ENCODE measurements at regions not wholly inside any gene's neighbourhood (a gene's known extent, or its start where the extent isn't known, plus 50 kb on each side); places are given as distances from the start of the nearest gene placed in this dataset.

DNA sequence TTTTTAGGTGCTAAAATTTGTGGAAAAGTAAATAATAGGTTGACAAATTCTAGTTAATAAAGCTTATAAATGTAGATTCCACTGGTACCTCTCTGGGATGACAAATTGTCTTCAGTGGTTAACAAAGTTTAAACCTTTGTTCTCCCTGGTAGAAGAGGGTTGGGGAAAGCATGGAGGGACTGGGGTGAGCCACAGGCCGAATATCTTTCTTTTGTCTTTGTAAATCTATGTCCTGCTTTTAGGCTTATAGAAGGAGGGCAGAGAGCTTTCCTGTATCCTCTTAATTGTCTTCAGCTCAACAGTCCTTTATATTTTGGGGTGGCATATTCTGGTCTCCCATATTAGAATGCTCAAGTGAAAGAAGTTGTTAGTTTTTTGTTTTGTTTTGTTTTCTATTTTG is 142.2 kb upstream of the CNOT2 start:
- DNase-seq (no peak), ATAC-seq (no peak)
- 90% methylated on average over 1 of the region's 1 CpG for WGBS
- Histone ChIP-seq H3K27ac (ENCODE audit: low read length) (no peak overlapping the region), H3K27me3 (ENCODE audit: control insufficient read depth, insufficient read depth) (no peaks in the 10 kb centered on the region), H3K4me1 (ENCODE audit: control insufficient read depth, insufficient read depth, low read length) (no peaks in the 10 kb centered on the region), H3K9me3 (ENCODE audit: control insufficient read depth, low read length) (no peaks in the 10 kb centered on the region), H3K4me3 (ENCODE audit: low read length) (no peak overlapping the region)
- intact Hi-C loops (cut with DNase I): no loop called here

DNA sequence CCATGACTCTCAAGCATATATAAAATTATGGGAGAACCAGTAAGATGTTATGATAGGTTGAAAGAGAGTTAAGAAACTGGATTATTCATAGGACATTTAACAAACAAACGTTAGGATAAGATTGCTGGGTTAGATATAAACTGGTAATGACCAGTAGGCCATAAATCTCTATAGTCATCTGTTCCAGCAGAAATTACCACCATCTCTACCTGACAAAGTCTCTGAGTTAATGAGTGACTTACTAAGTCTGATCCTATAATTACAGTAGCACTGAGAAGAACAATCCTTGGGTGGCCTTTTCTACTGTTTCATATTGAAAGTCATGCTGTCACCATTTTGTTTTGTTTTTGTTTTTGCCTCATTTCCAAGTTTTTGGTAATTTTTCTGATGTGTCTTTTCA is 136.9 kb upstream of the CNOT2 start:
- H3K27ac ChIP-seq (ENCODE audit: low read length): no peak overlapping the region
- no peak for ATAC-seq
- no peak overlapping the region for H3K4me3 ChIP-seq (ENCODE audit: low read length)
- no peaks in the 10 kb centered on the region for H3K4me1 ChIP-seq (ENCODE audit: control insufficient read depth, insufficient read depth, low read length)
- DNase-seq: no peak
- 67% methylated on average over 1 of the region's 1 CpG for WGBS
- peaks cover 1% of the 10 kb centered on the region for H3K9me3 ChIP-seq (ENCODE audit: control insufficient read depth, low read length)
- no peaks in the 10 kb centered on the region for H3K27me3 ChIP-seq (ENCODE audit: control insufficient read depth, insufficient read depth)
- intact Hi-C loops (cut with DNase I): no loop called here

DNA sequence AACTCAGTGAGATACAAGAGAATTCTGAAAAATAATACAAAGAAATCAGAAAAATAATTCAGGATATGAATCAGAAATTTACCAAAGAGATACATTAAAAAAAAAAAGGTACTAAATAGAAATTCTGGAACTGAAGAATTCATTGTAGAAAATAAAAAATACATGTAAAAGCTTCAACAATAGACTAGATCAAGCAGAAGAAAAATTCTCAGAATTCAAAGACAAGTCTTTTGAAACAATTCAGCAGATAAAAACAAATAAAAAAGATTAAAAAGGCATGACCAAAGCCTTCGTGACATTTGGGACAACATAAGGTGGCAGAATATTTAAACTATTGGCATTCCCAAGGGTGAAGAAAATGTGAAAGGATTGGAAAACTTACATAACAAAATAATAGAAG is 133.1 kb upstream of the CNOT2 start:
- WGBS: 89% methylated on average over 1 of the region's 1 CpG
- H3K4me3 ChIP-seq (ENCODE audit: low read length): no peak overlapping the region
- H3K4me1 ChIP-seq (ENCODE audit: control insufficient read depth, insufficient read depth, low read length): no peaks in the 10 kb centered on the region
- DNase-seq: no peak
- ATAC-seq: no peak
- no peak overlapping the region for H3K27ac ChIP-seq (ENCODE audit: low read length)
- H3K9me3 ChIP-seq (ENCODE audit: control insufficient read depth, low read length): peaks cover 1% of the 10 kb centered on the region
- intact Hi-C loops (cut with DNase I): no loop called here
- H3K27me3 ChIP-seq (ENCODE audit: control insufficient read depth, insufficient read depth): no peaks in the 10 kb centered on the region

DNA sequence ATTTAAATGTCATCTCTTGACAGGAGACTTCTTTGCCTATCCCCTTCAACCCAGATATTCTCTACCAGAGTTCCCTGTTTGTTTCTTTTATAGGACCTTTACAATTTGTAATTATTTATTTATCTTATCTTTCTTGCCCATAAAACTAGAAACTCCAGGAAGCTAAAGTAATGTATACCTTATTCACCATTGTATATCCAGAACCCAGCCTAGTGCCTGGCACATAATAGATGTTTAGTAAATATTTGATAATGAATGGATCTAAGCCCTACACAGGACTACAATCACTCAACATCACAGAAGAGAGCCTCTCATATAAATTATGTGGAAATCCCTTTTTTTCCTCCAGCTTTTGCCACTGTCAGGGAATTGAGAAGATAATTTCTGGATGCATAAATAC is 125.6 kb upstream of the CNOT2 start:
- no peaks in the 10 kb centered on the region for H3K27me3 ChIP-seq (ENCODE audit: control insufficient read depth, insufficient read depth)
- intact Hi-C loops (cut with DNase I): no loop called here
- no peak overlapping the region for H3K4me3 ChIP-seq (ENCODE audit: low read length)
- no peak for DNase-seq
- no peak for ATAC-seq
- no peak overlapping the region for H3K27ac ChIP-seq (ENCODE audit: low read length)
- H3K4me1 ChIP-seq (ENCODE audit: control insufficient read depth, insufficient read depth, low read length): no peaks in the 10 kb centered on the region
- H3K9me3 ChIP-seq (ENCODE audit: control insufficient read depth, low read length): no peaks in the 10 kb centered on the region

DNA sequence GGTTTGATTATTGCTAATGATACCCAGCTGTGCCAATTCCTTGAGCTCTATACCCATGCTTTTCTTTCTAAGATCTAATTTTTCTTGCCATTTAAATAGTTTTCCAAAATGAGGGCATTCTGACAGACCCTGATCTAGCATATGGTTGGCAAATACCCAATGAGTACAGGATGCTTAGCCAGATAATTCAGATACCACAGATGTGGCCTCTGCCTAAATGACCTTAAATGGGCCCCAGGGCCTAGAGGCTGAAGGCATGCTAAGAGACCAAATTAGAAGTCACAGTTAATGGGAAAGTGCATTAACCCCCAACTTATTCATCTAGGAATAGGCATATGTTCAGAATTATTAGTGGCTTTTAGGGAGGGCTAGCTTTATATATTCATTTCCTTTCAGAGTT is 122.3 kb upstream of the CNOT2 start:
- H3K9me3 ChIP-seq (ENCODE audit: control insufficient read depth, low read length): no peaks in the 10 kb centered on the region
- intact Hi-C loops (cut with DNase I): no loop called here

DNA sequence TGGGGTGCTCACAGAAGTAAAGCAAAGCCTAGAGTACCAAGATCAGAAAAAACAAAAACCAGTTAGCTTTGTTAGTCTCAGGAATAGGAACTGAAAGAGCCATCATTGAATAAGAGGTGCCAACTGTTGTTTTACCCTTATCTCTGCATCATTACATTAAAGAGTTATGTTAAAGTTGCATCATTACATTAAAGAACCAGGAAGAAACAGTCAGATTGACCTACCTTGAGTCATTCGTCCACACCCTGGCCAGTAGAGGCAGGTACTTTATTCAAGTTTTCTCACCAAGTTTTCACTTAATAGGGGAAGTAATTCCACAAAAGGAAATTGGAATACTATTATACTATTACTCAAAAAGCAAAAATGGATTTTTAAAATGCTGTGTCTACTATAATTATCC is 121.7 kb upstream of the CNOT2 start:
- no peaks in the 10 kb centered on the region for H3K4me1 ChIP-seq (ENCODE audit: control insufficient read depth, insufficient read depth, low read length)
- no peak for ATAC-seq
- 90% methylated on average over 1 of the region's 1 CpG for WGBS

More for the DNA sequence above, 122.3 kb upstream of the CNOT2 start:
- H3K27me3 ChIP-seq (ENCODE audit: control insufficient read depth, insufficient read depth): no peaks in the 10 kb centered on the region
- H3K4me1 ChIP-seq (ENCODE audit: control insufficient read depth, insufficient read depth, low read length): no peaks in the 10 kb centered on the region
- DNase-seq: no peak
- ATAC-seq: no peak
- no peak overlapping the region for H3K4me3 ChIP-seq (ENCODE audit: low read length)
- H3K27ac ChIP-seq (ENCODE audit: low read length): no peak overlapping the region

DNA sequence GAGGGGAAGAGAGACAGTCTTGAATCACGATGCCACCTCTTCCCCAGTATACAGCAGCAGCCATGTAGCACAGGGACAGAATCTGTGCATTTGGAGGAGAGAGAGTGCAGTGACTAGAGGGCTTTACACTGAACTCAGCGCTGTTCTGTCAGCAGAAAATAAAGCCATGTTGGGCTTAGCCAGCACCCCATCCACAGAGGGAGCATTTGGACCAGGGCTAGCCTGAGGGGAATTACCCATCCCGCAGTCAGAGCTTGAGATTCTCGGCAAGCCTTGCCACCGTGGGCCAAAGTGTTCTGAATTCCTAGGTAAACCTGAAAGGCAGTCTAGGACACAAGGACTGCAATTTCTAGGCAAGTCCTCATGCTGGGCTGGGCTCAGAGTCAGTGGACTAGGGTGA is 120.4 kb upstream of the CNOT2 start:
- 79% methylated on average over 5 of the region's 5 CpGs for WGBS
- no peak for ATAC-seq
- H3K27me3 ChIP-seq (ENCODE audit: control insufficient read depth, insufficient read depth): no peaks in the 10 kb centered on the region
- no peaks in the 10 kb centered on the region for H3K9me3 ChIP-seq (ENCODE audit: control insufficient read depth, low read length)
- no peak for DNase-seq
- intact Hi-C loops (cut with DNase I): no loop called here
- no peaks in the 10 kb centered on the region for H3K4me1 ChIP-seq (ENCODE audit: control insufficient read depth, insufficient read depth, low read length)
- no peak overlapping the region for H3K4me3 ChIP-seq (ENCODE audit: low read length)
- no peak overlapping the region for H3K27ac ChIP-seq (ENCODE audit: low read length)

More for the DNA sequence above, 121.7 kb upstream of the CNOT2 start:
- Histone ChIP-seq H3K9me3 (ENCODE audit: control insufficient read depth, low read length) (no peaks in the 10 kb centered on the region), H3K4me3 (ENCODE audit: low read length) (no peak overlapping the region), H3K27ac (ENCODE audit: low read length) (no peak overlapping the region), H3K27me3 (ENCODE audit: control insufficient read depth, insufficient read depth) (no peaks in the 10 kb centered on the region)
- intact Hi-C loops (cut with DNase I): no loop called here
- DNase-seq: no peak

DNA sequence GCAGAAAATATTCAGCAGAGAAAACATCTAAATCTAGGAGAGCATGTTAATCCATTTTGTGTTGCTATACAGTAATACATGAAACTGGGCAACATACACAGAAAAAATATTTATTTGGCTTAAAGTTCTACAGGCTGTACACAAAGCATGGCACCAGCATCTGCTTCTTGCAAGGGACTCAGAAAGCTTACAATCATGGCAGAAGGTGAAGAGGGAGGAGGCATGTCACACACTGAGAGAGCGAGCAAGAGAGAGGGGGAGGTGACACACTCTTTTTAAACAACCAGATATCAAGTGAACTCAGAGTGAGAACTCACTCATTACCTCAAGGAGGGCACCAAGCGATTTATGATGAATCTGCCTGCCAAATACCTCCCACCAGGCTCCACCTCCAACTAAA is 94.2 kb upstream of the CNOT2 start:
- intact Hi-C loops (cut with DNase I): no loop called here
- no peaks in the 10 kb centered on the region for H3K4me1 ChIP-seq (ENCODE audit: control insufficient read depth, insufficient read depth, low read length)
- WGBS: 86% methylated on average over 2 of the region's 2 CpGs

DNA sequence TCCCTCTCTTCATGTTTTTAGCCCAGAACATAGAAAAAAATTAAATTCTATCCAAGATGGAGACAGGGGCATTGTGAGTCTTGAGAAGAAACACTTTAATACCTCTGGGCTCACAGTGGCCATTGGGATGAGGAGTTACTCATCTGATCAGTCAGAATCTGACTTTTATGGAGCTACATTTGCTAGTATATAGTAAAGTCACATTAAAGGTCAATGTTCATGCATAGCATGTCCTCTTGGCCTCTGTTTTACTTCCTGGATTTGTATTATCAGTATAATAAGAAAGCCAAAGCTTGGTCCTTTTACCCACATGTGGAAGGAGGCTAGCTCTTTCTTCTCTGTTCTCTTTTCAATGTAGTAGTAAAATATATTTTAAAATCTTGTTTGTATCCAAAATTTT is 93.6 kb upstream of the CNOT2 start:
- intact Hi-C loops (cut with DNase I): no loop called here
- Histone ChIP-seq H3K4me3 (ENCODE audit: low read length) (no peak overlapping the region), H3K27me3 (ENCODE audit: control insufficient read depth, insufficient read depth) (no peaks in the 10 kb centered on the region), H3K27ac (ENCODE audit: low read length) (no peak overlapping the region), H3K9me3 (ENCODE audit: control insufficient read depth, low read length) (no peaks in the 10 kb centered on the region), H3K4me1 (ENCODE audit: control insufficient read depth, insufficient read depth, low read length) (no peaks in the 10 kb centered on the region)
- ATAC-seq (no peak), DNase-seq (no peak)

More for the DNA sequence above, 94.2 kb upstream of the CNOT2 start:
- Histone ChIP-seq H3K4me3 (ENCODE audit: low read length) (no peak overlapping the region), H3K9me3 (ENCODE audit: control insufficient read depth, low read length) (no peaks in the 10 kb centered on the region), H3K27ac (ENCODE audit: low read length) (no peak overlapping the region), H3K27me3 (ENCODE audit: control insufficient read depth, insufficient read depth) (no peaks in the 10 kb centered on the region)
- no peak for ATAC-seq
- no peak for DNase-seq

DNA sequence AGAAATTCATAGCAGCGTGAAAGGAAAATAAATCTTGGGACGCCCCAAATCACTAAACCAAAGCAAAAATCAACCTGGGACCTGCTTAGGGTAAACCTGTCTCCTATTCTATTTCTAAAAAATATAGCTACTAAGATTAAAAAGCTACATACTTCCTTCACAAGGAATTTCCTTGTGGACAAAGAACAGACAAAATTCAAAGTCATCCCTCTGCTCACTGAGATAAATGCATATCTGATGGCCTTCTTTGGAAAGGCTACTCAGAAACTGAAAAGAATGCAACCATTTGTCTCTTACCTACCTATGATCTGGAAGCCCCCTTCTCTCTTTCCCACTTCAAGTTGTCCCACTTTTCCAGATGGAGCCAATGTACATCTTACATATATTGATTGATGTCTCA is 93.0 kb upstream of the CNOT2 start:
- Histone ChIP-seq H3K9me3 (ENCODE audit: control insufficient read depth, low read length) (no peaks in the 10 kb centered on the region), H3K27ac (ENCODE audit: low read length) (no peak overlapping the region), H3K4me3 (ENCODE audit: low read length) (no peak overlapping the region), H3K4me1 (ENCODE audit: control insufficient read depth, insufficient read depth, low read length) (no peaks in the 10 kb centered on the region), H3K27me3 (ENCODE audit: control insufficient read depth, insufficient read depth) (no peaks in the 10 kb centered on the region)
- DNase-seq: no peak
- intact Hi-C loops (cut with DNase I): no loop called here
- 94% methylated on average over 2 of the region's 2 CpGs for WGBS
- ATAC-seq: no peak

DNA sequence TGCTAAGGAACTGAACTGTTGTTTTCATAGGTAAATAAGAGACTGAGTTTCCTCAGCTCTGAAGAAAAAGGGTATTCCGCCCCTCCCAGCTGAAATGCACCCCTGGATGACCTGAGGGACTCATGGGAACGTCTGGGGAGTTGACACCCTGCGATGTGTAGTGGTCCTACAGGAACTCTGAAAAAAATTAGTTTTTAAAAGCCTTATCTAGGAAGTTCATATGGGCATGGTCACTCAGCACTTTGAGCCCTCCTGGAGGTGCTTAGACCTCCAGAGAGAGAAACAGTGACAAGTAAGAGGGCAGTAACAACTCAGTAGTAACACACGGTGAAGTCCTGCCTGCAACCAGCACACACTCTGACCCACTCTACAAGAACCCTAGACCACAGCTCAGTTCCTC is 91.2 kb upstream of the CNOT2 start:
- Histone ChIP-seq H3K4me3 (ENCODE audit: low read length) (no peak overlapping the region), H3K9me3 (ENCODE audit: control insufficient read depth, low read length) (no peaks in the 10 kb centered on the region), H3K27me3 (ENCODE audit: control insufficient read depth, insufficient read depth) (no peaks in the 10 kb centered on the region), H3K27ac (ENCODE audit: low read length) (no peak overlapping the region), H3K4me1 (ENCODE audit: control insufficient read depth, insufficient read depth, low read length) (no peaks in the 10 kb centered on the region)
- 74% methylated on average over 4 of the region's 4 CpGs for WGBS
- intact Hi-C loops (cut with DNase I): no loop called here
- ATAC-seq: no peak
- DNase-seq: no peak

DNA sequence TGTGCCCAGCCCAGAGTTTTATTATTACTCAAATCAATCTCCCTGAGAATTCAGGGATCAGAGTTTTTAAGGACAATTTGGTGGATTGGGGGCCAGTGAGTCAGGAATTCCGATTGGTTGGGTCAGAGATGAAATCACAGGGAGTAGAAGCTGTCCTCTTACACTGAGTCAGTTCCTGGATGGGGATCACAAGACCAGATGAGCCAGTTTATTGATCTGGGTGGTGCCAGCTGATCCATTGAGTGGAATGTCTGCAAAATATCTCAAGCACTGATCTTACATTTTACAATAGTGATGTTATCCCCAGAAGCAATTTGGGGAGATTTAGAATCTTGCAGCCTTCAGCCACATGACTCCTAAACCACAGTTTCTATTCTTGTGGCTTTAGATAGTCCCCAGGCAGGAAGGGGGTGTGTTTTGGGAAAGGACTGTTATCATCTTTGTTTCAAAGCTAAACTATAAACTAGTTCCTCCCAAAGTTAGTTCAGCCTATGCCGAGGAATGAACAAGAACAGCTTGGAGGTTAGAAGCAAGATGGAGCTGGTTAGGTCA is 89.1 kb upstream of the CNOT2 start:
- ATAC-seq (no peak), DNase-seq (no peak)
- H3K4me1 ChIP-seq (ENCODE audit: control insufficient read depth, insufficient read depth, low read length): no peaks in the 10 kb centered on the region
- no peaks in the 10 kb centered on the region for H3K9me3 ChIP-seq (ENCODE audit: control insufficient read depth, low read length)
- intact Hi-C loops (cut with DNase I): no loop called here
- H3K27me3 ChIP-seq (ENCODE audit: control insufficient read depth, insufficient read depth): no peaks in the 10 kb centered on the region
- WGBS: 74% methylated on average over 2 of the region's 2 CpGs
- no peak overlapping the region for H3K27ac ChIP-seq (ENCODE audit: low read length)
- H3K4me3 ChIP-seq (ENCODE audit: low read length): no peak overlapping the region

All from right cardiac atrium (tissue), 5 donors.